Psoas muscle (tissue), 7 donors: ENCODE measurements at regions not wholly inside any gene's neighbourhood (a gene's known extent, or its start where the extent isn't known, plus 50 kb on each side); places are given as distances from the start of the nearest gene placed in this dataset.

Experiments used
- ATAC-seq, 4 donors: fragments of 200-7000 bp; cut with Tn5 transposase; one replicate each; pipeline ENCODE4 v1.9.1; 2020; ENCODE audit warnings: moderate library complexity in 3 of 4, mild to moderate bottlenecking in 2 of 4
- DNase-seq, 2 donors: peaks; one replicate each; pipeline ENCODE4 v3.0.0-alpha.2; 2020
- H3K27ac ChIP-seq: fragments of 200-600 bp; one replicate; pipeline ENCODE4 v1.8.0; 2022
- H3K27me3 ChIP-seq, 3 donors: fragments of 200-600 bp in 1 of 3; one replicate each; pipeline versions ENCODE4 v1.6.1 to v1.8.0; 2013 to 2022; ENCODE audit warnings: low read length in 2 of 3, mild to moderate bottlenecking in 2 of 3, moderate library complexity in 1 of 3; ENCODE audit not compliant: insufficient read depth in 3 of 3
- H3K36me3 ChIP-seq, 2 donors: fragments of 200-600 bp in 1 of 2; one replicate each; pipeline versions ENCODE4 v1.6.1 to v1.8.0; 2013 to 2022; ENCODE audit warnings: low read depth in 1 of 2, mild to moderate bottlenecking in 1 of 2, moderate library complexity in 1 of 2; ENCODE audit not compliant: insufficient read depth in 1 of 2
- H3K4me1 ChIP-seq: fragments of 200-600 bp; one replicate; pipeline ENCODE4 v1.8.0; 2022
- H3K4me3 ChIP-seq: fragments of 200-600 bp; one replicate; pipeline ENCODE4 v1.8.0; 2022; ENCODE audit warnings: mild to moderate bottlenecking
- H3K9me3 ChIP-seq: fragments of 200-600 bp; one replicate; pipeline ENCODE4 v1.8.0; 2022
- CTCF ChIP-seq: fragments of 200-600 bp; IDR thresholded peaks from one replicate; pipeline ENCODE4 v1.8.0; 2022; ENCODE audit warnings: antibody characterized with exemption
- WGBS, 3 donors: extraction: QIAGEN DNeasy Blood & Tissue Kit; methylation state at CpG; one replicate each; pipeline versions ENCODE4 v1.1.6 to v1.1.7; 2013; 5-methylcytosine and 5-hydroxymethylcytosine counted together
- intact Hi-C, 2 donors: fragments of 100-400 bp; cut with DNase I; formaldehyde crosslinking; loops; one replicate each; pipeline versions ENCODE4 v1.11.0 to v1.14.2; 2022
- donor health status: healthy with polysubstance abuse.
- donor health status: DM: no; HTN: no; CAD: no; lungs with moderate emphysema.
- donor health status: Bipolar disorder and iron deficiency.
- donor health status: healthy.
- donor health status: DM: yes; HTN: yes; CAD: no.
- donor health status: DM: no; HTN: no; CAD: no.
- donor health status: DM: yes; HTN: yes; CAD: no.

DNA sequence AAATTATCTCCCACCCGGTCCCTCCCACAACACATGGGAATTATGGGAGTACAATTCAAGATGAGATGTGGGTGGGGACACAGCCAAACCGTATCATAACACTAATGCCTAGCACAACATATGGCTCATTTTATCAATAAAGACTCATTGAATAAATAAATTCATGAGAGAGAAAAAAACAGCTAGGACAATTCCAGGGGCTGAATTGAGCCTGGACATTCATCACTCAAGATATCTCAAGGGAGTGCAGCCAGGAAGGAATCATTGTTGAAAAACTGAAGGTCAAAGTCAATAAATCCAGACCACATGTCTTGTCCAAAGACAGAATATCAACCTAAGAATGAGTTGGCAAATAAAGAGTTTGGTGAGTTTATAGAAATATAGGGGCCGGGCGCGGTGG lies 644.1 kb downstream of the PLPP3 start:
- ATAC-seq (no peak), DNase-seq (no peak)
- no peaks in the 10 kb centered on the region for H3K36me3 ChIP-seq
- intact Hi-C loops: no loop called here
- H3K27me3 ChIP-seq: no peaks in the 10 kb centered on the region
- no peaks in the 10 kb centered on the region for H3K4me1 ChIP-seq
- no peaks in the 10 kb centered on the region for H3K9me3 ChIP-seq
- no peak overlapping the region for H3K27ac ChIP-seq
- H3K4me3 ChIP-seq: no peak overlapping the region
- WGBS, 3 donors: 60 to 100% (median 63%) methylated on average over 2 to 3 of the region's 5 CpGs
- no peak for TF ChIP-seq CTCF

GRCh38 chr1:55932402-55932801 lies 647.0 kb downstream of the PLPP3 start:
- Histone ChIP-seq H3K4me1 (no peaks in the 10 kb centered on the region), H3K4me3 (no peak overlapping the region), H3K9me3 (no peaks in the 10 kb centered on the region), H3K27ac (no peak overlapping the region), H3K27me3 (no peaks in the 10 kb centered on the region), H3K36me3 (no peaks in the 10 kb centered on the region)
- no peak for TF ChIP-seq CTCF
- 96 to 100% (median 99%) methylated on average over 1 of the region's 1 CpG for WGBS, 3 donors
- DNase-seq (no peak), ATAC-seq (no peak)
- intact Hi-C loops: no loop called here

- no peaks in the 10 kb centered on the region for H3K36me3 ChIP-seq
- DNase-seq (no peak), ATAC-seq (no peak)
- WGBS, 3 donors: 47 to 66% (median 55%) methylated on average over 4 of the region's 4 CpGs
- H3K4me3 ChIP-seq: no peak overlapping the region
- H3K9me3 ChIP-seq: no peaks in the 10 kb centered on the region
- intact Hi-C loops: no loop called here
- no peaks in the 10 kb centered on the region for H3K4me1 ChIP-seq
- no peaks in the 10 kb centered on the region for H3K27me3 ChIP-seq
- no peak for TF ChIP-seq CTCF
- no peak overlapping the region for H3K27ac ChIP-seq
Observed at GRCh38 chr1:55931081-55931940, 648.1 kb downstream of the PLPP3 start.

DNA sequence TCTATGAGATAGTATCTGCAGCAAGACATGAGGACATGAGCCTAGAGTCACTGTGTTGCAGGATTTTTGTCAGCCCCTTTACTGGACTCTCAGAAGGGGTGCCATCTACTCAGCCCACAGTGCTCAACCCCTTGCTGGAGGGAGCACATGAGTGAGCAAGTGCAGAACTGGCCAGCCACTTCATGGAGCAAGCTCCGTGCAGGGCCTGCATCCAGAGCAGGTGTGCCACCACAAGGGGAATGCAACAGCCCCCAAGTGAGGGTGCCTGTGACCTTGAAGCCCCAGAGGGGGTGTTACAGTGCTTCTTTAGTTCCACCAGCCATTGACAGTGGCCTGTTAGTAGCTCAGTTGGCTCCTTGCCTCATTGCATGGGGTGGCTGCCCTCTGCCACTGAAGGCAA lies 649.7 kb downstream of the PLPP3 start:
- Histone ChIP-seq H3K4me1 (no peaks in the 10 kb centered on the region), H3K4me3 (no peak overlapping the region), H3K9me3 (no peaks in the 10 kb centered on the region), H3K36me3 (no peaks in the 10 kb centered on the region), H3K27ac (no peak overlapping the region), H3K27me3 (no peaks in the 10 kb centered on the region)
- DNase-seq (no peak), ATAC-seq (no peak)
- intact Hi-C loops: no loop called here
- 46 to 89% (median 72%) methylated on average over 1 of the region's 1 CpG for WGBS, 3 donors
- no peak for TF ChIP-seq CTCF

- Histone ChIP-seq H3K4me1 (no peaks in the 10 kb centered on the region), H3K27ac (no peak overlapping the region), H3K36me3 (no peaks in the 10 kb centered on the region), H3K4me3 (no peak overlapping the region), H3K9me3 (no peaks in the 10 kb centered on the region), H3K27me3 (no peaks in the 10 kb centered on the region)
- WGBS, 3 donors: 28 to 54% (median 31%) methylated on average over 2 of the region's 2 CpGs
- ATAC-seq: no peak
- no peak for TF ChIP-seq CTCF
- intact Hi-C loops: no loop called here
- DNase-seq: no peak
Observed at GRCh38 chr1:55928576-55928975, 650.8 kb downstream of the PLPP3 start.
